COLO668 (cell line): ENCODE measurements at regions not wholly inside any gene's neighbourhood (a gene's known extent, or its start where the extent isn't known, plus 50 kb on each side); places are given as distances from the start of the nearest gene placed in this dataset.
"Not testable (repeated sequence)": the region's sequence is repeated elsewhere in the genome, so short reads cannot be mapped to it uniquely, and the experiment has no call there.

Experiments used
- DNase-seq: peaks from one replicate; lab custom pipeline; 2025; ENCODE audit not compliant: unreplicated experiment; lab: John Stamatoyannopoulos, UW

DNA sequence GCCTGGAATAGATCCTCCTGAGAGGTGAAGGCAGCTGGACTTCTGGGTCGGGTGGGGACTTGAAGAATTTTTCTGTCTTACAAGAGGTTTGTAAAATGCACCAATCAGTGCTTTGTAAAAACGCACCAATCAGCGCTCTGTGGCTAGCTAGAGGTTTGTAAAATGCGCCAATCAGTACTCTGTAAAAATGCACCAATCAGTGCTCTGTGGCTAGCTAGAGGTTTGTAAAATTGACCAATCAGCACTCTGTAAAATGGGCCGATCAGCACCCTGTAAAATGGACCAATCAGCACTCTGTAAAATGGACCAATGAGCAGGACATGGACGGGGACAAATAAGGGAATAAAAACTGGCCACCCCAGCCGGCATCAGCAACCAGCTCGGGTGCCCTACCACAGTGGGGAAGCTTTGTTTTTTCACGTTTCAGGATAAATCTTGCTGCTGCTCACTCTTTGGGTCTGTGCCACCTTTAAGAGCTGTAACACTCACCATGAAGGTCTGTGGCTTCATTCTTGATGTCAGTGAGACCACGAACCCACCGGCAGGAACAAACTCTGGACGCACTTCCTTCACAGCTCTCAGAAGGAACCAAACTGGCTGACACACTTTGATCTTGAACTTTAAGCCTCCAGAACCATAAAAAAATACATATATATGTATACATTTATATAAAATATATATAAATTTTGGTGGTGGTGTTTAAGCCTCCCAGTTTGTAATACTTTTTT, 197.8 kb upstream of the SLCO3A1 start:
- DNase-seq: not testable (repeated sequence)

DNA sequence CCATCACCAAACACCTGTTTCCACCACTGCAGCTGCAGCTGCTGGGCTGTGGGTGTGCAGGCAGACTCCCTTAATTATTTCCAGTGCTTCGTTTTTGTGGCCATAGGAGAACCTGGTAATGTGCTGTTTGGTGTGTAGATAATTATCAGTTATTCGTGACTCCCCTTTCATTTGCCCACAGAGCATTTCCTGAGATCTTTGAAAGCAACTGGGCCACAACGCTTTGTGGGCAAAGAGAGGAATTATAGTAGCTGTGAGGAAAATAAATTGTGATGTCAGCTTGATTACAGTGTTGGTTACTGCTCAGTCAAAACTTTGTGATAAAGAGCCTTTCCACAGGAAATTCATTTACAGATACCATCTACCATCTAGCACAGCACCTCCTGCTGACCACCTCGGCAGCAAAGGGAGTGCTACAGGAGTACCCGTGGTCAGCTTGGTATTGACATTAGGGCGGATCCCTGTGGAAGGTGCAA, 193.3 kb upstream of the SLCO3A1 start:
- no peak for DNase-seq

DNA sequence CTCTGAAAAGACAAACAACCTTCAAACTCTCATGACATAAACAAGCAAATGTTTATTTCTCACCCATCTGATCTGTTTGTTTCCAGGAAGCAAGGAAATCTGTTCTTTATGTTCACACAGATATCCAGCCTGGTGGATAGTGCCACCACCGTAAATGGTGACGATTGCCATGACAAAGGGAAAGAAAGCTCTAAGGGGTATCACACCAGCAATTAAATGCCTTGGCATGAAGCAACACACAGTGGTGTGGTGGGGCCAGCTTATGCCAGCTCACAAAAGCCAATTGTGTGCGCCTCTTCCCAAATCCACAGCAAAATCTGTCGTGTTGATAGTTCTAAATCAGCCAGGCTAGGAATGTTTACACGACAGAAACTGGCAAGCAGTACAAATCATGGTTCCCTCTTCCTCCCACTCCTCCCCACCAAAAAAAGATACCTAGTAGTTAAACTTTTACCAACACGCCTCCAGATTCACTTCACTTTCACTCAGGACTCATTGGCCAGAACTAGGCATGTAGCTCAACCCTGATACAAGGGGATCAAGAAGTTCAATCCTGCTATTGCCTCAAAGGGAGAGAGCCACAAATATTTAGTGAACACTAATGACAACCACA, 189.2 kb upstream of the SLCO3A1 start:
- no peak for DNase-seq

DNA sequence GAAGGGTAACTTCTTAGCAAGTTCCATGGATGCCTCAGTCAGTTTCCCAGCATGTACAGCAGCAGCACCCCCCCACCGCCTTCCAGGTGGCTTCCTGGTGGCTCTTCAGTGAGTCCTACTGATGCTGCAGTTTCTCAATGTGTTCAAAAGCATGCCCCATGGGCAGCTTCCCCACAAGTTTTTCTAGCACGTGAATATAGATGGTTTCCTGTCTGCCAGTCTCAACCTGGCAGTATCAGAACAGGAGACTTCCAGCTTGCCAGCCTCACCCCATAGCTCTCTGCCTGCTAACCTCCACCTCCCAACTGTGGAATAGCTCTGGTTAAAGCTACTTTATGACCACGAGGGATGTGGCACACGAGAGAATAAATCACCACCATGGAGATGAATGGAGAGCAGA, 188.3 kb upstream of the SLCO3A1 start:
- DNase-seq: no peak

DNA sequence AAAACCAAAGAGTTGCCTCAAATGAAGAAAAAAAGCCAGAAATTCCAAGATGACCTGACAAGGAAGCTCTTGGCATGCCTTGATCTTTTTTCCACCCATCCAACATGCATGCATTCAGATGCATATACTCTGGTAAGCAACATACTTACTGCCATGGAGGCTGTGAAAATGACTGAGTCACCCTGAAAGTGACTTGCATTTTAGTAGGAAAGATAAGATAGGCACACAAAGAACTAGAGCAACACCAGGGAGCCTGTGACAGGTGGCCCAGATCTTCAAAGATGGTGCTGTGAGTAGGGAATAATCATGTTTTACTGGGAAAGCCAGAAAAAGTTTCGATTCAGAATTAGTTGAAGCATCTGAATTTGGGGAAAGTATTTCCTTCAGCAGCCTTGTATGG, 185.1 kb upstream of the SLCO3A1 start:
- no peak for DNase-seq

DNA sequence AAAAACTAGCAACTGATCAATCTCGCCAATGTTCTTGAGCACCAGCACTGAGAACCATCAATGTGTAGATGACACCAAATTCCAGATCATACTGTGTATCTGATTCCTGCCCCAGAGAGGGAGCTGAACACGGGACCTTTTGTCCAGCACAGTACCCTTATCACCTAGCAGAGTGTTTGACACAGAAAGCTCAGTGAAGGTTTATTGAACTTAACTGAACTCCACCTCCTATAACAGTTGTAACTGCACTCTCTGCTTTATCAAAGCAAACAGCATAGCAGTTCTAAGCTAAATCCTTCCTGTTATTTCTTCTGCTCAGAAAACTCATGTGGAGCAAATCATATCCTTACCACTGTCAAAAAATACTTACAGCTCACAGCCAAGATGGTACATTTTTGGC, 183.4 kb upstream of the SLCO3A1 start:
- no peak for DNase-seq

DNA sequence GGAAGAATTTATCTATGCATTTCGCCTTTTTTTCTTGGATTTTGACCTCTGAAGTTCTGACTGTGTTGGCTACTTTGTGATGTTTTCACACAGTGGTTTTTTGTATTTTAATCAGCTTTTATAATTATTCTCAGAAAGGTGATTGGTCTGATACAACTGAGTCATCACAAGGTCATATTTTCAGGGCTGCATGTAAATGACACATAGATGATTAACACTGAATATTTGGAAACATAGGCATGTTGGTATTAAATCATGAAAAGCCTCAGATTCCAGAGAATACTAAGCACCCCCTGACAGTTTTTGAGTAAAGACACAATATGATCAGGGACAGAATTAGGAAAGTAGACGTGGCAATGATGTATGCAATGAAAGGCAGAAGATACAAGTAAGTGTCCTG, 175.5 kb upstream of the SLCO3A1 start:
- no peak for DNase-seq

DNA sequence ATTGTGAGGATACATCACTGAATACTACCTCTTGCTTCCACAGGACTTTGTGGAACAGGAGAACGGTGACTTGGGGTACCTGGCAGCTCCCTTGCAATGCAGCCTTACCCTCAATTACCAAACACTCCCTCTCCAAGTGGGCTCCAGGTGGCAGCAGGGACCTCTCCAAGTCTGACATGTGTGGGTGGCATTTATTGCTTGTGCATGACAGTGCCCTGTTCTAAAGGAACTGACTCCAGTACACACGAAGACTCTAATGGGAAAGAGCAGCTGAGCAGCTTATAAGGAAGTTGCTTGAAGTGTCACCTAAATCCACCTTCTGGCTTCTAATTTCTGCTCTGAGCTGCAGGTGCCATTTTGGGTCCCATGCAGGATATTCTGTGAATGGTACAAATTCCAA, 174.1 kb upstream of the SLCO3A1 start:
- no peak for DNase-seq

DNA sequence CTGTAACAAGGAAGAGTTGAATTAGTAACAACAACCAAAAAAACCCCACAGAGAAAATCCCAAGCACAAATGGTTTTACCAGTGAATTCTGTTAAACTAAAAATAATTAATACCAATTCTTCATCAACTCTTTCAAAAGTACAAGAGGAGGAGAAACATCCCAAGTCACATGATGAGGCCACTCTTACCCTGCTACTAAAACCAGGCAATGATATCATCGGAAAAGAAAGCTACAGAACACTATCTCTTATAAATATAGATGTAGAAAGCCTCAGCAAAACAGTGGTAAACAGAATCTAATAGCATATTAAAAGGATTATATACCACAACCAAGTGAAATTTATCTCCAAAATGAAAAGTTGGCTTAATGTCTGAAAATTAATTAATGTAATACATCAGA, 168.1 kb upstream of the SLCO3A1 start:
- DNase-seq: no peak

DNA sequence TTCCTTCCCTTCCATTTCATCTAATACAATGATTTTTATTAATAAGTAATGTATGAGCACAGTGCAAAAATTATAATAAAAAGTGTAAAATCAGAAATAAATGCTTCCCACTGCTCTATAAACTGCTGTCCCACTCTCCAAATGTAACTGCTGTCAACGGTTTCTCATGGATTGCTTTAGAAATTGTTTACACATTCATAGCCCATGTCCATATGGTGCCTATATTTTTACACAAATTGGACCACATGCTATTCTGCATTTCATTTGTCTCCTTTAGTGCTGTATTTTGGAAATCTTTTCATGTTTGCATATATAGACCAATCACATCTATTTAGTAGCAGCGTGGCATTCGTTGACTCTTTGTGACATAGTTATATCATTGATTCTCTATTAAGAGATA, 164.7 kb upstream of the SLCO3A1 start:
- no peak for DNase-seq

DNA sequence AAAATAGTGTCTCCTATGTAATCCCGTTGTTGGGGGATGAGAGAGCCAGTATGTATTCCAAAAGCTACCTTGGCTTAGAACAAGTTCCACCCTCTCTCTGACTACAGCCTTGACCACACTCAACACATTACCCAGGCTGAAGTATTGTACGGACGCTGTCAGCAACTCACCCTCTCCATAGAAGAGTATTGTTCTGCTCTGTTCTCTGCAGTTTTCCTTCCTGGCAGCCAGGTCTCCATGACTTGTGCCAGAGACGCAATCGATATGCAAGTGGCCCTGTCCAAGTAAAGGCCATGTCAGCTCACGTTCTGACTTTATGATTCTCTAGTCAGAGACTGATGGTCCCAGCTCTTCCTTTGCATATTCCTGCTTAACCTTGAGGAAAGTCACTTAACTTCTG, 164.1 kb upstream of the SLCO3A1 start:
- no peak for DNase-seq

DNA sequence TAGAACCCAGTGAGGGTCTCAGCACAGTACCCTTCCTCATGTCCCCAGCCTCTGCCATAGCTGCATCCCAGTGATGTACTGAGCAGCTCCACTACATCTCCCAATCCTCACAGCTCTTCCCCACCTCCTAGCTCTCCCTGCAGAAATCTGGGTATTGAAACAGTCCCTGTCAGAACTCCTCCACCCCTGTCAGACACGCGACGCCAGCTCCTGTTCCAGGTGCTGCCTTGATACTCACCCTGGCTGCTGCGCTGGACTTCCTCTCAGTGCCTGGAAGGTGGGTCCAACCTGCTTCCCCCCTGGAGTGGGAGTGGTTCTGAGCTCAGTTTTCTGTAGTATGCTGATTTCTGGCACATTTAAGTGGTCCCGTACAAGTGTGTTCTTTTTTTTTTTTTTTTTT, 160.9 kb upstream of the SLCO3A1 start:
- no peak for DNase-seq

DNA sequence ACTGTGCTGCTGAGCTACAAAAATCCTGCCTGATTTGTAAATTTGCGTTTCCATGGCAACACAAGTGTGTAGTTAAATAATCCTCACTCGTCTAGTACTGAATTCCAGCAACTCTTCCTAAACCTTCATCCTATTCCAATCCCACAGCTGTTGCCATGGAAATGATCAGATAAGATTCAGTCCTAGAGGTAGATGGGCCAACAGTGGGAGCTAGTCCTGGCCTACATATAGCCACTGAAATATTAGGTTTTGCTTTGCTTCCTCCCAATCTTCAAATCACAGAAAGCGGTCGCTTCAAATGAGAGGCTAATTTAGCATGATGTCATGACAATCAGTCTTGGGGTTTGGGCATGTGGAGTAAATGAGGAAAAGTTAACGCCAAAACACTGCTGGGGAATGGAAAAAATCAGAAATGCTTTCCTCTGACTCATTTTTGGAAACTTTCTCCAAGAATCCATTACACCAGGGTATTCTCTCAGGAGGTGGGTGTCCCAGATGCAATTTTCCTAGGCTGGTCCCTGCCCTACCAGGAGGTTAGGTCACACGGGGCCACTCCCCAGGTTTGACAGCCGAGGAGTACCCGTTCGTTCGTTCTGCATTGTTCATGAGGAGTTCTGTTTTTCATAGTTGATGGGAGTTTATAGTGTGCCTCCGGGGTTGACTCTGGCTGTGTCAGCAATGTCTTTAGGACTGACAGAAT, 159.2 kb upstream of the SLCO3A1 start:
- no peak for DNase-seq

DNA sequence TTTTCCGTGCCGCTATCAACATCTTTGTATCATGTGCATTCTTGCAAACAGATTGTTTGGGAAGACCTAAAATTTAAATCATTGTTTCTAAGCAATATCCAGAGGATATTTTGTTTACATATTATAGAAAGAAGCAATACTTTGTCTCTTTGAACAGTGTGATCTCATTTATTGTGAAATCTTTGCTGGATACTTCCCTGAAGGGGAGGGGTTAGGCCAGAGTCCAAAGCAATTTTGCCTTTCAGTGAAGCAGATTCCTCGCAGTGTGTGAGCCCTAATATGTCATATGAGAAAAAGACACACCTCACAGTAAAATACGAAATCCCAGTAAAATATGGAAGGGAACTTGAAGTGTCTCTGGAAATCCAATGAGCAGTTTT, 158.7 kb upstream of the SLCO3A1 start:
- DNase-seq: no peak

DNA sequence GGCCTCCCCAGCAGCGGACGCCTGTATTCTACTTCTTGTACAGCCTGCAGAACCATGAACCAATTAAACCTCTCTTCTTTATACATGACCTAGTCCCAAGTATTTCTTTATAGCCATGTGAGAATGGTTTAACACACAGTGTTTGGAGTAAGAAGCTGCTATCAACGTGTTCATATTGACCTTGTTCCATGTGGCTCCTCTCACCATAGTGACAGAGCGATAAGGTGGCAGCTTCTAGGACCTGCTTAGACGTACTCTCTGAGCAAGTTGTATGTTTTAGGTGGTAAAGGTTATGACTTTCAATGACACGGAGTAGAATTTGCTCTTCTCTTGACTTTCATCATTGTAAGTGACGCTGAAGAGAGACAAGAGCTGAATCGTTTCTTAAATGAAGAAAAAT, 157.7 kb upstream of the SLCO3A1 start:
- no peak for DNase-seq

DNA sequence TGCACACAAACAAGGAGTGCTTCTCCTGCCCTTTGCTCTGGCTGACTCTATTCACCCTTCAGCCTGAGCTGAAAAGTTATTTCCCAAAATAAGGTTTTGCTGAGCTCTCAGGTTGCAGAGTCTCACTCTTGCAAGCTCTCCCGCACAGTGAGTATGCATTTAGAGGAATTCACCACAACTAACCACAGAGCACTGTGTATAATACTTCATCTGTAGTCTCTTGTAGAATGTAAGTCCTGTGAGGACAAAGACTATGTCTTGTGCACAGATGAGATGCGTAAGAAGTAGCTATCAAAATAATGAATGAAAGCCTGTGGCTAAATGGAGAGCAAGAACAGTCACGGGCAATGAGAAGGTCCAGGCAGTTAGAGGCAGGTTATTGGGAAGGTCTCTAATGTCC, 156.5 kb upstream of the SLCO3A1 start:
- no peak for DNase-seq

DNA sequence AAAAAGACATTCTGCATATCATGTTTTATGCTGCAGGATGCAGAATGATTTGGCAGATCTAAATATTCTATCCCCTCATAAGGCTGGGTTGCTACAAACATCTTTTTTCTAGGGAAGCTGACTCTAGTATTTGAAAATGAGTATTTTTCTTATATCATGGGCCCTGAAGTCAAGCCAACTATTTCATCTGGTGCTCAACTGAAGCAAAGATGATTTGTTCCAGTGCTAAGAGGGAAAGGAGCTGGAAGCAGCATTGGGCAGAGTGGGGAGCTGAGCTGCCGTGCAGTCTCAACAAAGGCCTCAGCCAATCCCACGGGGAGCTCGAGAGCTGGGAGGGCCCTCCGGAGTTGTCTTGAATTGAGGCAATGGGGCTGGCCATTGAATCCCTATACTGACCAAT, 155.3 kb upstream of the SLCO3A1 start:
- no peak for DNase-seq

DNA sequence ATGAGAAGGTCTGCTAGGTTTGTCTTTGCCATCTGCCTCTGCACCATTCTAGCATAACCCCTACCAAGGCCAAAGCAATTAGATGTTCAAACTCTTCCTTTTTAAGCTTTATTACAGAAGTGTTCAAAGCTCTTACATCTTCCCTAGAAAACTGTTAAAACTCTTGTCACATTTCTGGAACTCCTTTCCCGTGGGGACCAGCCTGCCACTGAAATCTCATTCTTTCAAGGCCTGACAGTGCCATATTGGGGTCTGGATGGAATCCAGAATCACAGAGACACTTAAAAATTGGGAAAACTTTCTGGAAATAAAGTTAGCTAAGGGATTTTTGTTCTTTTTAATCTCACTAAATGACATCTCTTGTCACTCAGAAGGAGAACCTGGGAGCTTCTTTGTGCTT, 153.8 kb upstream of the SLCO3A1 start:
- DNase-seq: no peak

DNA sequence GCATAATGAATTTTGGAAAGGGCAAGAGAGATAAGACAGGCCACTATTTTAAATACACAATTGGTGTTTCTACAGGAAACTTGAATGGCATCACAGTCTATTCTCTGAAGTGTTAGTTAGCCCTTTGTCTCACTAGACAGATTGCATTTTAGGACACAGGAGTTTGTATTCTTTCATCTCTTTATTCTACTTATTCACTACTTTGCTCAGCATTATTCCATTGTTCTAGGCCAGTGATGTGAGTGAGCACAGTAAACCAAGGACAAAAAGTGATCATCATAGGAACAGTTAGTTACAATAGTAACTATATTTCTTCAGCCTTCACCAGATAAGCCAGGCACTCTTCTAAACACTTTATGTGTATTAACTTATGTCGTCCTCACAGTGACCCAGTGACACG, 150.2 kb upstream of the SLCO3A1 start:
- no peak for DNase-seq

DNA sequence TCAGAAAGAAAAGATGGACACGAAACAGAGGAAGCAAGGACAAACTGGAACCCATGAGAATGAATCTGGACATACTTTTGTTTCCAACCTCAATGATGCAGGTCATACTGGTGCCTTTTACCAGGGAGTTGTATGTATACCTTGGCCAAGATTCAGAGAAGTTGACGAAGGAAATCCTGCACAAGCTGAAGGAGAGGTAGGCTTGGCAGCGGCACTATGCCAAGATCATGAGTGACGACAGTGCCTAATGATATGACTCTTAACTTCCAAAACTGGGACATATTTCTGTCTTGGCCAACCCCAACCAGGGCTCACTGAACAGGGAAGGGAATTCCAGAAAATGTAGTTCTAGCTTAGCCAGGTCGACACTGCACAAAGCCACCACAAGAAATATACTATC, 149.2 kb upstream of the SLCO3A1 start:
- no peak for DNase-seq

DNA sequence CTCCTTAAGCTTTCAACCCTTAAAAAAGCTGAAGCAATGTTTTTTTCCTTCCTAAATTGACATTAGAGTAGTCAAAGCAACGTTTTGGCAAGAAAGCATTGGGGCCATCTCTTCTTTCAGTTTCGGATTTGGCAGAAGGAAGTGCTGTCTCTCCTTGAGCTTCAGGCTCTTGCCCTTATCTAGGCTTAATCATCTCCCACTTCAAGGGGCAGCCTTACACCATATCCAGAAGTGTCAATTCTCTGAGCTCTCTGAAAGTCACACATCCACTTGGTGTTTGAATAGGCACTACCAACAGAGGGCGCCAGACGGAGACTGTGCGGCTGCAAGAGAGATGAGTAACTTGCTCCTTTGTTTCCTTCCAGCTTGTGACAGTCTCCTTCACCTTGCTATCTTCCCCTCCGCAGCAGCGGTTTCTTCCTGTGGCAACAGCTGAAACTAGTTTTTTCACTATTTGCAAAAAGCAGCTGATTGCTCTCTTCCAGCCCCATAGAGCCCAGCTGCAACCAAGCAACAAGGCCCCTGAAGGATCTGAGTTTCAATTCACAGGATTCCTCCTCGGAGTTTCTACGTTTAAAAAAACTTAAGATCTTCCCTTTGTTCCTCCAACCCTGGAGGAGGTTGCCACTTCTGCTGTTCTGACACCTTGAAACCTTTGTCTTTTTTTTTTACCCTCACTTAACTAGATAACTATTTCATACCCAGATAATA, 147.0 kb upstream of the SLCO3A1 start:
- DNase-seq: peak; percentile 72
